Brain microvascular endothelial cell (primary cell): ENCODE measurements at regions not wholly inside any gene's neighbourhood (a gene's known extent, or its start where the extent isn't known, plus 50 kb on each side); places are given as distances from the start of the nearest gene placed in this dataset.

ENCODE experiments used
- DNase-seq: peaks from one replicate; pipeline ENCODE4 v3.0.0-alpha.2; 2020
- H3K27ac ChIP-seq: fragments of 250-450 bp; sonication (Bioruptor Pico); 2 replicates; pipeline ENCODE4 v1.5.1; 2020; ENCODE audit warnings: mild to moderate bottlenecking, moderate library complexity
- H3K27me3 ChIP-seq: fragments of 250-450 bp; sonication (Bioruptor Pico); replicated peaks from 2 replicates; pipeline ENCODE4 v1.5.1; 2020; ENCODE audit warnings: mild to moderate bottlenecking
- H3K36me3 ChIP-seq: fragments of 250-450 bp; sonication (Bioruptor Pico); replicated peaks from 2 replicates; pipeline ENCODE4 v1.5.1; 2020; ENCODE audit warnings: mild to moderate bottlenecking
- H3K4me3 ChIP-seq: 2 replicates; pipeline ENCODE4 v1.5.1; 2011; ENCODE audit warnings: low read depth, mild to moderate bottlenecking, control low read depth, low read length, moderate library complexity
- in situ Hi-C: cut with HindIII; loops from 2 replicates; pipeline ENCODE4 v1.10.0; 2017; ENCODE audit warnings: low sequenced_read_pairs, low pct_ligation_motif_present
- TF ChIP-seq, protein P1 (sequence below): IDR thresholded peaks from 2 replicates; pipeline ENCODE4 v1.5.1; 2011; ENCODE audit warnings: low read depth, mild to moderate bottlenecking, moderate library complexity, low read length, control low read depth, inconsistent platforms; ENCODE audit errors: missing control alignments

DNA sequence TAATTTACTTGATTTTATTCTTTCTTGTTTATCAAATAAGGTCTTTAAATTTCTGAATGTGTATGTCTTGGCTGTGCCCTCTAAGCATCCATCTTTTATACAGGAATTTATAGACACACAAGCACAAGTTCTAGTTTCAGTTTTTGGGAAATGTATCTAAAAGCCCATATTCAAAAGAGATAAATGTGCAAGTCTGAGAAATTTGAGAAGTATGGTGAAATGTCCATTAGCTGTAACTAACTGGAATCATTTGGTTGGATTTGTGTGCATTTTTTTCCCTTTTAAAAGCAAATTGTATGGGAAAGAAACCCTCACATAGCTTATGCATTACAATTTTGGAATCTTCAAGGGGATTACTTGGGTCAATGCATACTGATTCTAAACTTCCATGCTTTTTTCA lies 532.0 kb downstream of the KLF5 start:
- H3K4me3 ChIP-seq, result no peak overlapping the region
- in situ Hi-C loops, result no loop called here
- H3K27me3 ChIP-seq, result no peaks in the 10 kb centered on the region
- TF ChIP-seq, protein P1, sequence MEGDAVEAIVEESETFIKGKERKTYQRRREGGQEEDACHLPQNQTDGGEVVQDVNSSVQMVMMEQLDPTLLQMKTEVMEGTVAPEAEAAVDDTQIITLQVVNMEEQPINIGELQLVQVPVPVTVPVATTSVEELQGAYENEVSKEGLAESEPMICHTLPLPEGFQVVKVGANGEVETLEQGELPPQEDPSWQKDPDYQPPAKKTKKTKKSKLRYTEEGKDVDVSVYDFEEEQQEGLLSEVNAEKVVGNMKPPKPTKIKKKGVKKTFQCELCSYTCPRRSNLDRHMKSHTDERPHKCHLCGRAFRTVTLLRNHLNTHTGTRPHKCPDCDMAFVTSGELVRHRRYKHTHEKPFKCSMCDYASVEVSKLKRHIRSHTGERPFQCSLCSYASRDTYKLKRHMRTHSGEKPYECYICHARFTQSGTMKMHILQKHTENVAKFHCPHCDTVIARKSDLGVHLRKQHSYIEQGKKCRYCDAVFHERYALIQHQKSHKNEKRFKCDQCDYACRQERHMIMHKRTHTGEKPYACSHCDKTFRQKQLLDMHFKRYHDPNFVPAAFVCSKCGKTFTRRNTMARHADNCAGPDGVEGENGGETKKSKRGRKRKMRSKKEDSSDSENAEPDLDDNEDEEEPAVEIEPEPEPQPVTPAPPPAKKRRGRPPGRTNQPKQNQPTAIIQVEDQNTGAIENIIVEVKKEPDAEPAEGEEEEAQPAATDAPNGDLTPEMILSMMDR, result no peak
- no peaks in the 10 kb centered on the region for H3K36me3 ChIP-seq
- DNase-seq, result no peak
- H3K27ac ChIP-seq, result no peak overlapping the region

DNA sequence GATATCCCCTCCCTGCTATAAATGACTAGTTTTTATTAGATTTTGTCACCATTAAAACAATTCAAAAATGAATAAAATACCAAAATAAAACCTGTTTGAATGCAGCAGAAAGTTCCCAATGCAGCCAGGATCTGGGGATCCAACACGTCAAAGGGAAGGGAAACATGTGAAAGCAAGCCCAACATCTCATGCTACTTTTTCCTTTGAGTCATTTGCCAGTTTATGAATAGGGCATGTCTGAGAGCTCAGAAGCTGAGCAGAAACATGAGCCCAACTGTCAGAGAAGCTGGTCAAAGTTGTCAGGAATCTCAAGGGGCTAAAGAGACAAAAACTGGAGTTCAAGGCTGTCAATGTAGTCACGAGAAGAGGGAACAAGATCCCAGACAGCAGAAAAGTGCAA lies 526.4 kb downstream of the KLF5 start:
- H3K4me3 ChIP-seq, result no peak overlapping the region
- no peak for DNase-seq
- H3K27ac ChIP-seq, result no peak overlapping the region
- H3K27me3 ChIP-seq, result no peaks in the 10 kb centered on the region
- in situ Hi-C loops, result no loop called here
- TF ChIP-seq, protein P1, result no peak
- H3K36me3 ChIP-seq, result no peaks in the 10 kb centered on the region

DNA sequence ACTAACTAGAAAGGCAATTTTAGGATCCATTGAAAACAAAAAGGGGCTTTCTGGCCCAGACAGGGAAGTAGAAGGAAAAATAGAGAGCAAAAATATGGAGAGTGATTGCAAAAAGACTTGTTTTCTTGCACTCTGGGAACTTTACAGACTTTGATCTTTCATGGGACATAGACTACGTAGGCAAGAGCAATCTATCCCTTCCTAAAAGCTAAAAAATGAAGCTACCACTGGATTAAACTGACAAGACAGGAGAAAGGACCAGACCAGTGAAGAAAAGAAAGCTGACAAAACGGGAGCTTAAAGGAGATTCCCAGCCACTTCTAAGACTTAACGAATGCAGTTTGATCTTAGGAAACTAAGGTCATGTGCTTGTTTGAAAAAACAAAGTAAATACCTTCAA lies 524.5 kb downstream of the KLF5 start:
- Histone ChIP-seq H3K27me3 (no peaks in the 10 kb centered on the region), H3K4me3 (no peak overlapping the region), H3K27ac (no peak overlapping the region), H3K36me3 (no peaks in the 10 kb centered on the region)
- no peak for DNase-seq
- TF ChIP-seq, protein P1, result no peak
- in situ Hi-C loops, result no loop called here

DNA sequence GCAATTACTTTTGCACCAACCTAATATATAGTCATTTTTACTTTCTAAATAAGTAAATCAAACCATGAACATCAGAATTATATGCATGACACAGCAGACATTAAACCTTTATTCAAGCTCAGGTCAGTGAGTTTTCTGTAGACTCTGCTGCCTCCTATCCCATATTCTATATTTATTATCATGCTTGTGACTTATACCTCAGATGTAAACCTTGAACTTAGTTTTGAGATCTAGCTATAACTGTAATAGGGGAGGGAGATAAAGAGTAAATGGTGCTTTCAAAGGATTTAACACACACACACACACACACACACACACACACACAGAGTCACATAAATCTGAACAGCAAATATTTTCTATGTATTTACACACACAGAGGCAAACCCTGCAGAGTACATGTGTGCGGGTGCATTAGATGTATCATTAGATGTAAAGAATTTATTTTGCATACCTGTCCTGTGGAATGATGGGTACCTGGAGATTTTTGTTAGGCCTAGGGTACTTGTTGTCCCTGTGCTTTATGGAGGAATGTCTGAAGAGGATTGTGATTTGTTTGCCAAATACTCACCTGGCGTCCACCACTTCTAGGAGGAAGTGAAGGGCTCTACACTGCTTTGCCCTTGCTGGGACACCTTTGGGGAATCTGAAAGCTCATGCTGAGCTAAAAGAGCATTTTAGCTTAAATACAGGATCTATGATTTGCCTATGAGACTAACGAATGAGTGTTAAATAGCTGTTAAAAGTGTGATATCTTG lies 521.9 kb downstream of the KLF5 start:
- Histone ChIP-seq H3K27ac (no peak overlapping the region), H3K27me3 (no peaks in the 10 kb centered on the region), H3K4me3 (no peak overlapping the region), H3K36me3 (no peaks in the 10 kb centered on the region)
- TF ChIP-seq, protein P1, result no peak
- in situ Hi-C loops, result no loop called here
- DNase-seq, result no peak

DNA sequence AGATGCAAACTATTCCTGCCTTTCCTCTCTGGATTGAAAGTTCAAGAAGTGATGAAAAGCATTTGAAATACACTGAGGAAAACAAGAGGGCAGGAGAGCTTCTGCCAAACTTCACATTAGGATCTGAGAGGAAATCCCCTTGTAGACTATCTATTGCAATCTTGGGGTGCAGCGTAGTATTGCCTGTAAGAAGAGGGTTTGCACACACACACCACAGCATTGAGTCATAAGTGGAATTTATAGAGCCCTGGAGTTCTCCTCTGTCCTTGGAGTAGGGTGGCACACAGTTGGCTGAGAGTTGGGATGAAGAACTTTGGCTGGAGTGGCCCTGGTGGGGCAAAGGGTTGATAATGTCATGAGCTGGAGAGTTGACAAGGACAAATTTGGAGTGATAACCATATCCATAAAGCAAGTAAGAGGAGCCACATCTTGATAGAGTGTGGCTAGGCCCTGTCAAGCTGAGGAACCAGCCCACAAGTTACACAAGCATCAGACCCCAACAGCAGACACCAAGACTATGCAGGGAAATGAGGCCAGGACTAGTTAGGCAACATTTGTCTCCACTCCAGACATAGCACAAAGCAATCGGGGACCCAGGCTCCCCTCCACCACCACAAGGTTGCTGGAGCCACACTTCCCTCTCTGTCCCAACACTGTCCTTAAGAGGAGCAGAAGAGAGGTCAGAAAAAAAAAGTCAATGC lies 520.9 kb downstream of the KLF5 start:
- in situ Hi-C loops, result no loop called here
- Histone ChIP-seq H3K27me3 (no peaks in the 10 kb centered on the region), H3K36me3 (no peaks in the 10 kb centered on the region), H3K4me3 (no peak overlapping the region), H3K27ac (no peak overlapping the region)
- TF ChIP-seq, protein P1, result no peak
- no peak for DNase-seq
